ENCODE measurements at regions not wholly inside any gene's neighbourhood (a gene's known extent, or its start where the extent isn't known, plus 50 kb on each side); places are given as distances from the start of the nearest gene placed in this dataset.

DNA sequence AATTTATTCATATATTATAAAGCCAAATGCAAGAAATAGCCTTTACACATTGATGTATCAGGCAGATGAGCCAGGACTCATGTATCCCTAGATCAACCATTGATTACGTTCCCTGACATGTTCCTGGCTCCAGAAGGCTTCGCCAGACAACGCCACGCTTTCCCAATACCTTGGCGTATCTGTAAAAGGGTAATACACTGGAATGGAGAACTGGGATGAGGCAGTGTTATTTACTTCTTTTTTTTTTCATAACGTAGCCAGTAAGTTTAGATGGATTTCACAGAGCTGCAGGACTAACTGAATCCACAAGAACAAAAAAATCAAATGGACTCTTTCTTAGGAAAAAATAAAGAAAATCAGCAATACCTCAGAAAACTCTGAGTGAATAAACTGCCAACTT, 588.1 kb upstream of the SEMA3D start:
- Histone ChIP-seq H3K4me3 (no peak overlapping the region), H3K27ac (no peak overlapping the region), H3K27me3 (no peaks in the 10 kb centered on the region), H3K9me3 (no peaks in the 10 kb centered on the region), H3K36me3 (no peaks in the 10 kb centered on the region), H3K4me1 (no peaks in the 10 kb centered on the region)
- TF ChIP-seq, protein P1, sequence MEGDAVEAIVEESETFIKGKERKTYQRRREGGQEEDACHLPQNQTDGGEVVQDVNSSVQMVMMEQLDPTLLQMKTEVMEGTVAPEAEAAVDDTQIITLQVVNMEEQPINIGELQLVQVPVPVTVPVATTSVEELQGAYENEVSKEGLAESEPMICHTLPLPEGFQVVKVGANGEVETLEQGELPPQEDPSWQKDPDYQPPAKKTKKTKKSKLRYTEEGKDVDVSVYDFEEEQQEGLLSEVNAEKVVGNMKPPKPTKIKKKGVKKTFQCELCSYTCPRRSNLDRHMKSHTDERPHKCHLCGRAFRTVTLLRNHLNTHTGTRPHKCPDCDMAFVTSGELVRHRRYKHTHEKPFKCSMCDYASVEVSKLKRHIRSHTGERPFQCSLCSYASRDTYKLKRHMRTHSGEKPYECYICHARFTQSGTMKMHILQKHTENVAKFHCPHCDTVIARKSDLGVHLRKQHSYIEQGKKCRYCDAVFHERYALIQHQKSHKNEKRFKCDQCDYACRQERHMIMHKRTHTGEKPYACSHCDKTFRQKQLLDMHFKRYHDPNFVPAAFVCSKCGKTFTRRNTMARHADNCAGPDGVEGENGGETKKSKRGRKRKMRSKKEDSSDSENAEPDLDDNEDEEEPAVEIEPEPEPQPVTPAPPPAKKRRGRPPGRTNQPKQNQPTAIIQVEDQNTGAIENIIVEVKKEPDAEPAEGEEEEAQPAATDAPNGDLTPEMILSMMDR (IDR thresholded peaks at IDR 0.05) = no peak
- intact Hi-C loops (cut with DNase I; ENCODE audit: low total_unique reads) = no loop called here
- DNase-seq = peak; percentile 52 to 65

DNA sequence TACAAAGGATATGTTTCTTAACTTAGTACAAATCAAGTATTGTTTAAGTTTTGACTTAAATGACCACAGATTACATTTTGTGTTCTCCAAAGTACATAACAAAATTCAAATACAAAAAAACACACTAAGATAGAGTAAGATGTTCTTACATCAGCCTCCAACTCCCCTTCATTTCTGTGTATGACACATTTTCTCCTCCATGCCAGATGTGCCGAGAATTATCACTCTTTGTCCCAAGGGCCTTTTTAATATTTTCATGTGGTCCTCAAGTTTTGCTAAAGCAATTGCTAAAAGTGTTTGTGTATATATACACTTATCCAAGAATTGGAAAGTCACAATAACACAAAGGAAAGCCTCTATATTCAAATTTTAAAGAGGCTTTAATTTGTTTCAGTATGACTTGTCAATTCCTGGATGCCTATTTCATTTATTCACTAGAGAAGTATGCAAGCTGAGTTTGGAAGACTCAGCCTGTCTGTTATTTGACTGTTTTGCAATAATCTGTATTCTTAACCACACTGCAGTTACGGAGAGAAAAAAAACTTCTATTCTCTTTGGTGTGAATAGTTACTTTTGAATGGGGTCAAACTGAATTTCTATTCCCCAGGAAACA, 586.4 kb upstream of the SEMA3D start:
- TF ChIP-seq, protein P1 (IDR thresholded peaks at IDR 0.05) = no peak
- H3K27ac ChIP-seq = no peak overlapping the region
- DNase-seq = no peak
- H3K9me3 ChIP-seq = no peaks in the 10 kb centered on the region
- H3K4me3 ChIP-seq = no peak overlapping the region
- intact Hi-C loops (cut with DNase I; ENCODE audit: low total_unique reads) = no loop called here
- no peaks in the 10 kb centered on the region for H3K36me3 ChIP-seq
- H3K4me1 ChIP-seq = no peaks in the 10 kb centered on the region
- H3K27me3 ChIP-seq = no peaks in the 10 kb centered on the region

DNA sequence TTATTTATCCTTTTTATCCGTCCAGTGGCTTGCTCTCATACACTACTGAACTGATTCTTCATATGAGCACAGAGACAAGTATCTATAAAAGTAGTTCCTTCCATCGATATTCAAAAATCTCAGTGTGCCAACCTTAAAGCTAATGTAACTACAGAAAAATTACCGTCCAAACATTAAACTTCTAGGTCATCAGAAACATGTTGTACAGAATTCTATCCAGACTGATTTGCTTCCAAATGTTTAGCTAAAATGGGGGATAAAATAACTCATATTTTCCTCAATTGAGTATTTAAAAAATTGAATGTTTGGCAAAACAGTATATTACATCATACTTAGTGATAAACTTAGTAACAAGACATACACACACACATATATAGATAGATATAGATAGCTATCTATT, 584.7 kb upstream of the SEMA3D start:
- Histone ChIP-seq H3K27ac (no peak overlapping the region), H3K4me3 (no peak overlapping the region), H3K36me3 (no peaks in the 10 kb centered on the region), H3K9me3 (no peaks in the 10 kb centered on the region), H3K4me1 (no peaks in the 10 kb centered on the region), H3K27me3 (no peaks in the 10 kb centered on the region)
- TF ChIP-seq, protein P1 (IDR thresholded peaks at IDR 0.05) = no peak
- intact Hi-C loops (cut with DNase I; ENCODE audit: low total_unique reads) = no loop called here
- no peak for DNase-seq

DNA sequence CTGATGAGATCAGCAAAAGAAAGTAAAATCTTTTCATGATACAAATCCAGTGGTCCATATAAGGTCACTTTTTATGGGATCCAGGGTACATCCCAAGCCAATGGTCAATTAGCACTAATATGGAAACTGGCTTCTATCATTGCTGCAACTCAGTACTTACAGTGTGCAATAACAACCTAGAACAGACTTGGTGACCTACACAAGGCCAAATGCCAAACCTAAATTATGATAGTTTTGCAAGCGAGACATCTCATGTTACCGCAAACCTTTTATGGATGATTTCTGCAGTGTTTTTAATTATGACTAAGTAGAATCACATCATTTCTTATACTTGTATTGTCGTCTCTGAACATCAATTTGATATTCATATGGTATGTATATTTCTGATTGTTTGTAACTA, 583.5 kb upstream of the SEMA3D start:
- Histone ChIP-seq H3K4me3 (no peak overlapping the region), H3K36me3 (no peaks in the 10 kb centered on the region), H3K27ac (no peak overlapping the region), H3K4me1 (no peaks in the 10 kb centered on the region), H3K9me3 (no peaks in the 10 kb centered on the region), H3K27me3 (no peaks in the 10 kb centered on the region)
- no peak for DNase-seq
- TF ChIP-seq, protein P1 (IDR thresholded peaks at IDR 0.05) = no peak
- intact Hi-C loops (cut with DNase I; ENCODE audit: low total_unique reads) = no loop called here

DNA sequence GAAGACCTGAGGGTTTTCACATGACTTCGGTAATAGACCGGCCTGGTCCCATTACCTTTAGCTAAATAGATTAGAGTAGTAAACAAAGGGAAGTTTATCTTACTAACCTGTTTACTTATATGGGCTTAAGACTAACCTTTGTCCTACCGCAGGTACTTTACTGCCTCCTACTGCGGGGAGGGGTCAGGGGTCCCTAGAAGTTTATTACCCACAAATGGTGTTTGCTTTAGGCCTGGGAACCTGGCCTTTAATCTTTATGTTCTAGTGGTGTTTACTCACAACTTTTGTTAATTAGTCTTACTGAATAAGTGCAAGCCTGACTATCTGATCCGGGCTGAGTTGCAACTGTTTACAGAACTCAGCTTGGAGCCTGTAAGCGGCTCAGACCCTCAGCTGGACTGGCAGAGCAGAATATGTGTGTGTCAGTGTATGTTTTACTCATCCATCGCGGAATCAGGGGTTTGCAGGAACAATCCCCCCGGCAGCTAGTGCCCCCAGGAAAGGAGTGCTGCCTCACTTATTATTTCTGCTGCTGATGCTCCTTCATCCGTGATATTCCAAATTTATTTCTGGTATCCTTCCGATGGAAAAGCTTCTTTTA, 578.9 kb upstream of the SEMA3D start:
- Histone ChIP-seq H3K27ac (no peak overlapping the region), H3K4me3 (no peak overlapping the region), H3K4me1 (no peaks in the 10 kb centered on the region), H3K36me3 (no peaks in the 10 kb centered on the region), H3K9me3 (no peaks in the 10 kb centered on the region), H3K27me3 (no peaks in the 10 kb centered on the region)
- no peak for DNase-seq
- intact Hi-C loops (cut with DNase I; ENCODE audit: low total_unique reads) = no loop called here
- TF ChIP-seq, protein P1 (IDR thresholded peaks at IDR 0.05) = no peak
